Left cardiac atrium (tissue), 4 donors: ENCODE measurements at regions not wholly inside any gene's neighbourhood (a gene's known extent, or its start where the extent isn't known, plus 50 kb on each side); places are given as distances from the start of the nearest gene placed in this dataset.
A peak's percentile ranks its signal among the peaks of the same experiment; 100 is the strongest.

Experiments
- ATAC-seq, 2 donors: fragments of 200-7000 bp; cut with Tn5 transposase; one replicate each; pipeline ENCODE4 v1.9.1; 2020; ENCODE audit warnings: mild to moderate bottlenecking in 2 of 2, moderate library complexity in 2 of 2
- DNase-seq: peaks from one replicate; pipeline ENCODE4 v3.0.0-alpha.2; 2020
- intact Hi-C, 2 donors: fragments of 100-400 bp; cut with DNase I; formaldehyde crosslinking; loops; one replicate each; pipeline versions ENCODE4 v1.14.1 to v1.15.1; 2022 to 2023
- donor health status: DM: no; HTN: yes; CAD: no.
- donor health status: DM: no; HTN: yes; CAD: no; lungs with severe emphysema.
- donor health status: DM: yes; HTN: yes; CAD: no.
- donor health status: Dilated cardiomyopathy.

GRCh38 chr11:113587308-113587739 lies 112.1 kb upstream of the DRD2 start:
- ATAC-seq, result no peak
- intact Hi-C loops, result no loop called here
- no peak for DNase-seq

DNA sequence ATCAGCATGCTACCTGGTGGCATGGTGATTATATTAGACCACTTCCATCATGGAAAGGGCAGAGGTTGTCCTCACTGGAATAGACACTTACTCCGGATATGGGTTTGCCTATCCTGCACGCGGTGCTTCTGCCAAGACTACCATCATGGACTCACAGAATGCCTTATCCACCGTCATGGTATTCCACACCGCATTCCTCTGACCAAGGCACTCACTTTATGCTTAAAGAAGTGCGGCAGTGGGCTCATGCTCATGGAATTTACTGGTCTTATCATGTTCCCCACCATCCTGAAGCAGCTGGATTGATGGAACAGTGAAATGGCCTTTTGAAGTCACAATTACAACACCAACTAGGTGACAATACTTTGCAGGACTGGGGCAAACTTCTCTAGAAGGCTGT lies 109.2 kb upstream of the DRD2 start:
- no peak for ATAC-seq
- no peak for DNase-seq
- intact Hi-C loops, result no loop called here

- DNase-seq, result no peak
- ATAC-seq, result no peak
- intact Hi-C loops, result no loop called here
These were observed 106.5 kb upstream of the DRD2 start for GRCh38 chr11:113581713-113582112.

GRCh38 chr11:113579292-113579940 lies 104.2 kb upstream of the DRD2 start:
- intact Hi-C loops, result no loop called here
- ATAC-seq (no peak), DNase-seq (no peak)

- ATAC-seq (no peak), DNase-seq (no peak)
- intact Hi-C loops, result no loop called here
These were observed 103.6 kb upstream of the DRD2 start for GRCh38 chr11:113578715-113579250.

GRCh38 chr11:113578033-113578380 lies 102.8 kb upstream of the DRD2 start:
- intact Hi-C loops, result no loop called here
- DNase-seq (no peak), ATAC-seq (no peak)

DNA sequence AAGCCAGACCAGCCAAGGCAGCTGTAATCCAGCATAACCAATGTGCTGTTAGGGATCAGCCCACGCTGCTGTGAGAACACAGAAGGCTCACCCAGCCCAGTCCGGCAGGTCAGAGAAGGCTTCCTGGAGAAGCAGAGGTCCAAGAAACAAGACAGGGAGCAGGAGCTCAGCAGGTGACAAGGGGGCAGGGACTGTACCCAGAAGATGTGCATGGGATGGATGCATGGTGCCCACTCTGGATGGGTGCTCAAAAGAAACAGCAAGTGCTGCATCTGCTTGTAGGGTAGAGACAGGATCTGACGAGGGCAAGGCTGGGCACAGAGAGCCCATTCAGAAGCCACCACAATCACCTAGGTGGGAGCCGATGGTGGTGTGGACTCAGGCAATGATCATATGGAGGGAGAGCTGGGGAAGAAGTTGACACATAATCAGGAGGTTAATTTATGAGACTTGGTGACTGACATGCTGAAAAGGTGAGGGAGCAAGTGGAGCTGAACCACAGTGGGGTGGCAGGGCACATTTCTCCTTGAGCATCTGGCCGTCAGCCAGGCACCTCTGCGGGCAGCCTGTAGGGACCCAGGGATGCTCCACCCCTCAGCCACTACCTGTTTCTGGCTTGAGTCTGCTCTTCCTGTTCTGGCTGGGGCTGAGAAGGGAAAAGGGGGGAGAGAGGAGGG lies 102.3 kb upstream of the DRD2 start:
- DNase-seq (no peak), ATAC-seq (peak in 1 of 2 donors; percentile 19)
- intact Hi-C loops, result no loop called here

DNA sequence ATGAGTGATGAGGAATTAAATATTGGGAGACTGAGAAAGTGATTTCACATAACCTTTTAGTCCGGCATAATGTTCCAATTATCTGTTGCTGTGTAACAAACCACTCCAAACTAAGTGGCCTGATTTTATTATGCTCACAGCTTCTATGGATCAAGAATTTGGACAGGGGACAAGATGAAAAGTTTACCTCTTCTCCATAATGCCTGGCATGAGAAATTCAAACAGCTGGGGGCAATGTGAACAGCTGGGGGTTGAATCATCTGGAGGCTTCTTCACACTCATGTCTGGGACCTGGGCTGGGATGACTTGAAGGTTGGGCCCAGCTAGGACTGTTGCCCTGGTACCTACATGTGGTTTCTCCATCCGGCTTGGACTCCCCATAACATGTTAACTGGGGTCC lies 99.4 kb upstream of the DRD2 start:
- intact Hi-C loops, result no loop called here
- DNase-seq (no peak), ATAC-seq (no peak)

GRCh38 chr11:113574171-113574570 lies 99.0 kb upstream of the DRD2 start:
- DNase-seq, result no peak
- intact Hi-C loops, result no loop called here
- no peak for ATAC-seq

DNA sequence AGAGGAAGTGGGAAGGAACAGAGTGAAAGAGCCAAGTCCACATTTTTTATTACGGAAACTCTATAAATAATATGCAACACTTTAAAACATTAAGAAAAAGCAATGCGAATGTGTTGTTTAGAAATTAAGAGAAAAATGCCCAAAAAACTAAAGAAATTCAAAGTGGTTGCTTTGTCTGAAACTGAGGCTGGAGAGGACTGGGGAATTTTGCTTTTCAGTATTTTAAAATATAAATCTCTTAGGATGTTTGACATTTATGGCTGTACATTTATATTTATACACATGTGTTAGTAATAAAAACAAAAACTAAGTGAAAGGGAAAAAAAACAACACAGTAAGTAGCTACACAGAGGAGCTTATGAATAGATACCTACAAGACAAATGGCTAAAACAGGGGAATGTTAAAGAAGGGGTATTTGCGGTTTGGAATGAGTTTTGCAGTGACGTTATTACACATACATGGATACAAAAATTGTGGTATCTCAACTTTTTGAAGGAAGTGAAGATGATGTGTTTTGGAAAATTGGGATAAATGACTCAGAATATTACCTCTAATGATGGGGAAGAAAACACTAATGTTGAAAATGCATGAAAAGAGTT lies 97.0 kb upstream of the DRD2 start:
- DNase-seq (no peak), ATAC-seq (no peak)
- intact Hi-C loops, result no loop called here

GRCh38 chr11:113571531-113571930 lies 96.3 kb upstream of the DRD2 start:
- ATAC-seq (no peak), DNase-seq (no peak)
- intact Hi-C loops, result no loop called here

GRCh38 chr11:113570906-113571305 lies 95.7 kb upstream of the DRD2 start:
- intact Hi-C loops, result no loop called here
- ATAC-seq, result no peak
- DNase-seq, result no peak

DNA sequence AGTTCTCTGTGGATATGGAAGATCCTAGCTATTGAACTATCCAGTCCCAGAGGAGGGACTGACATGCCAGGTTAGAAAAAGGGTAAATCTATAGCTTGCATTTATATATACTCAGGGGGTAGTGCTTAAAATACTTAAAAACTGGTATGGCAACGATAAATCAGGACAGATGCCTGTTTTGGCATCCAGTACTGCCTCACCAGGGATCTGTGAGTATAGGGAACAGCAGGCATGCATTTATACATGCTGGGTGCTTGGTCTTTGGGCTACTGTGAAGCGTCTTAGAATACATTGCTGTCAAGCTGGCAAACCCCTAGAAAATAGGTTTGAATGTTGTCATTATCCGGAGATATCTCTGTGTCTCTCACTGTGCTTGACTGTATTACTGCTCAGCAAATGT lies 94.2 kb upstream of the DRD2 start:
- no peak for DNase-seq
- ATAC-seq, result no peak
- intact Hi-C loops, result no loop called here

- ATAC-seq (no peak), DNase-seq (no peak)
- intact Hi-C loops, result no loop called here
These were observed 93.4 kb upstream of the DRD2 start for GRCh38 chr11:113568566-113568965.

GRCh38 chr11:113567867-113568544 lies 92.8 kb upstream of the DRD2 start:
- ATAC-seq (no peak), DNase-seq (no peak)
- intact Hi-C loops, result no loop called here

- DNase-seq (no peak), ATAC-seq (no peak)
- intact Hi-C loops, result no loop called here
These were observed 91.9 kb upstream of the DRD2 start for GRCh38 chr11:113567097-113567496.

- DNase-seq (no peak), ATAC-seq (no peak)
- intact Hi-C loops, result no loop called here
These were observed 89.4 kb upstream of the DRD2 start for GRCh38 chr11:113564527-113565130.

DNA sequence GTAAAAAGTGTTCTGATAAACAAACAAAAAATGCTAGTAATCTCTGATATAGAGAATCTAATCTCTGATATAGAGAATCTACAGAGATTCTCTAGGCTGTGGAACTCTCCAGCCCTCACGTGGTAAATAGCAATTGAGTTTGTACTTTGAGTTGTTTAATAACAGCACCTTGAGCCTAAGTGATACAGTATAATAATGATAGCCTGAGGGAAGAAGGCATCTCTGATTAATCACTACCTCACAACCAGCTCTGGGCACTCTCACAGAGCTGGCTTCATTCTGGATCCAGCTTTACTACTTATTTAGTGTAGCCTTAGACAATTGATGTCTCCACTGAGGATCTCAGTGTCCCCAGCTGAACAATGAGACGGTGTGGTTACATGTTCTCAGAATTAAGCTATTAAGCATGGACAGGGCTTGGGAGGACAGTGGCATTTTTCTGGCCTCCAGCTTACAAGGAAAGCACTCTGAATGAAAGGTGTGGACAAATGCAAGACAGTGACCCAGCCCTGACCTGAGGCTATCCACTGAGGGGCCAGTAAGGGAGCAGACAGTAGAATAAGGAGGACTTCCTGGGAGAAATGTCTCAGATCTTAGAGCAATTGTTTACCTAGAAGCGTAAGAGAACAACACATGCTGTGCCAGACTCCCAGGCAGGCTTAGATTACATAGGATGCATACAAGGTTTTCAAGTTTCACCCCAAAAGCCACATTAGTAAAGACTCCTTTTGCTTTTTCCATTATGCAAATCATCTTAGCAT lies 88.7 kb upstream of the DRD2 start:
- ATAC-seq, result no peak
- no peak for DNase-seq
- intact Hi-C loops, result no loop called here

- ATAC-seq, result no peak
- intact Hi-C loops, result no loop called here
- no peak for DNase-seq
These were observed 87.8 kb upstream of the DRD2 start for GRCh38 chr11:113562981-113563461.
